Glutamatergic neuron (in vitro differentiated cells): ENCODE measurements at regions not wholly inside any gene's neighbourhood (a gene's known extent, or its start where the extent isn't known, plus 50 kb on each side); places are given as distances from the start of the nearest gene placed in this dataset.

Source experiments
- DNase-seq: peaks from one replicate; pipeline ENCODE4 v3.0.0; 2022
- H3K27ac Mint-ChIP-seq: one replicate; pipeline ENCODE4 v1.8.0; 2020; ENCODE audit warnings: mild to moderate bottlenecking, mixed read lengths, inconsistent platforms; ENCODE audit not compliant: unreplicated experiment
- H3K27me3 Mint-ChIP-seq: one replicate; pipeline ENCODE4 v1.8.0; 2020; ENCODE audit warnings: mild to moderate bottlenecking, moderate library complexity, mixed read lengths, inconsistent platforms; ENCODE audit not compliant: unreplicated experiment
- H3K36me3 Mint-ChIP-seq: one replicate; pipeline ENCODE4 v1.8.0; 2020; ENCODE audit warnings: mild to moderate bottlenecking, mixed read lengths, inconsistent platforms; ENCODE audit not compliant: unreplicated experiment
- H3K4me1 Mint-ChIP-seq: one replicate; pipeline ENCODE4 v1.8.0; 2020; ENCODE audit warnings: mild to moderate bottlenecking, low read depth, mixed read lengths, inconsistent platforms; ENCODE audit not compliant: unreplicated experiment
- H3K4me3 Mint-ChIP-seq: one replicate; pipeline ENCODE4 v1.8.0; 2020; ENCODE audit warnings: mild to moderate bottlenecking, mixed read lengths, inconsistent platforms; ENCODE audit not compliant: unreplicated experiment
- H3K9me3 Mint-ChIP-seq: one replicate; pipeline ENCODE4 v1.8.0; 2020; ENCODE audit warnings: mild to moderate bottlenecking, moderate library complexity, mixed read lengths, inconsistent platforms; ENCODE audit not compliant: unreplicated experiment
- TF ChIP-seq, protein P1 (sequence below): fragments of 200-600 bp; sonication (generic); IDR thresholded peaks from one replicate; pipeline ENCODE4 v1.5.0; 2021; ENCODE audit not compliant: partially characterized antibody, unreplicated experiment

DNA sequence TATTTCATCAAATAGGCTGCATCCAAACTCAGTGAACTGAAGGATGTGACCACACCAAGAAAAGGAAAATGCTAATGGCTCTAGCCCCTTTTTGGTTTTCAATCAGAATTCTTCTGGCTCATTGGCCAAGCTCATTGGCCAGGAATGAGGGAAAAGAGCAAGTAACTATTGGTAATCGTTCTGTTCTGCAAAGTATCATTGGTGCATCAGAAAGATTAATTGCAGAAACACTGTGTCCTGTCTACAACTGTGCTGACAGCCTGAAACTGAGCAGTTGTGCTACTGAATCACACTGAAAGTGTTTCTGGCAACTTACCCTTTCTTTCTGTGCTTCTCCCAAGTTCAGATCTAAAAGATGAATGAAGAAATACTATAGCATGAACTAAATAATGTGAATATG is 116.4 kb upstream of the ROBO2 start:
- TF ChIP-seq, protein P1, sequence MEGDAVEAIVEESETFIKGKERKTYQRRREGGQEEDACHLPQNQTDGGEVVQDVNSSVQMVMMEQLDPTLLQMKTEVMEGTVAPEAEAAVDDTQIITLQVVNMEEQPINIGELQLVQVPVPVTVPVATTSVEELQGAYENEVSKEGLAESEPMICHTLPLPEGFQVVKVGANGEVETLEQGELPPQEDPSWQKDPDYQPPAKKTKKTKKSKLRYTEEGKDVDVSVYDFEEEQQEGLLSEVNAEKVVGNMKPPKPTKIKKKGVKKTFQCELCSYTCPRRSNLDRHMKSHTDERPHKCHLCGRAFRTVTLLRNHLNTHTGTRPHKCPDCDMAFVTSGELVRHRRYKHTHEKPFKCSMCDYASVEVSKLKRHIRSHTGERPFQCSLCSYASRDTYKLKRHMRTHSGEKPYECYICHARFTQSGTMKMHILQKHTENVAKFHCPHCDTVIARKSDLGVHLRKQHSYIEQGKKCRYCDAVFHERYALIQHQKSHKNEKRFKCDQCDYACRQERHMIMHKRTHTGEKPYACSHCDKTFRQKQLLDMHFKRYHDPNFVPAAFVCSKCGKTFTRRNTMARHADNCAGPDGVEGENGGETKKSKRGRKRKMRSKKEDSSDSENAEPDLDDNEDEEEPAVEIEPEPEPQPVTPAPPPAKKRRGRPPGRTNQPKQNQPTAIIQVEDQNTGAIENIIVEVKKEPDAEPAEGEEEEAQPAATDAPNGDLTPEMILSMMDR: no peak
- H3K27ac Mint-ChIP-seq: no peak overlapping the region
- no peaks in the 10 kb centered on the region for H3K9me3 Mint-ChIP-seq
- peaks cover 4% of the 10 kb centered on the region for H3K4me1 Mint-ChIP-seq
- no peaks in the 10 kb centered on the region for H3K27me3 Mint-ChIP-seq
- no peak overlapping the region for H3K4me3 Mint-ChIP-seq
- no peaks in the 10 kb centered on the region for H3K36me3 Mint-ChIP-seq
- DNase-seq: no peak

GRCh38 chr3:76930712-76931111 is 109.2 kb upstream of the ROBO2 start:
- H3K27me3 Mint-ChIP-seq: no peaks in the 10 kb centered on the region
- peaks cover 4% of the 10 kb centered on the region for H3K4me1 Mint-ChIP-seq
- no peak overlapping the region for H3K4me3 Mint-ChIP-seq
- no peak overlapping the region for H3K27ac Mint-ChIP-seq
- TF ChIP-seq, protein P1: no peak
- DNase-seq: no peak
- no peaks in the 10 kb centered on the region for H3K36me3 Mint-ChIP-seq
- no peaks in the 10 kb centered on the region for H3K9me3 Mint-ChIP-seq

- DNase-seq: no peak
- Mint-ChIP-seq H3K27me3 (no peaks in the 10 kb centered on the region), H3K9me3 (no peaks in the 10 kb centered on the region), H3K4me1 (no peaks in the 10 kb centered on the region), H3K36me3 (no peaks in the 10 kb centered on the region), H3K4me3 (no peak overlapping the region), H3K27ac (no peak overlapping the region)
- TF ChIP-seq, protein P1: no peak
These were observed 106.7 kb upstream of the ROBO2 start for GRCh38 chr3:76933245-76933644.

DNA sequence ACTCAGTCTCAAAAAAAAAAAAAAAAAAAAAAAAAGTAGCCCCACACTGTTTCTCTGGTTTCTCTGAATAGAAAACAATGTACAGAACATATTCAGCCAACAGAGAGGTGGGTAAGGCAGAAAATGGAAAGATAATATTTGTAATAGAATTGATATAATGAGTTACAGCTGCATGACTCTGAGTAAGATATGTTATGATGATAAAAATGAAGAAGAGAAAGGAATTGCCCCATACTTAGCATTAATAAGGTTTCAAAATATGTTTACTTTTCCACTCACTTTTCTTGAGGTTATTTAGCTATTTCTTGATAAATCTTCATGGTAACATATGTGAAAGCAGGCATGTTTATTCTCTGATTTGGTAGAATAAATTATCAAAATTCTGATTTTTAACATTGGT is 100.9 kb upstream of the ROBO2 start:
- no peaks in the 10 kb centered on the region for H3K36me3 Mint-ChIP-seq
- H3K27ac Mint-ChIP-seq: no peak overlapping the region
- no peaks in the 10 kb centered on the region for H3K9me3 Mint-ChIP-seq
- H3K4me1 Mint-ChIP-seq: no peaks in the 10 kb centered on the region
- H3K4me3 Mint-ChIP-seq: no peak overlapping the region
- no peaks in the 10 kb centered on the region for H3K27me3 Mint-ChIP-seq
- DNase-seq: no peak
- TF ChIP-seq, protein P1: no peak

DNA sequence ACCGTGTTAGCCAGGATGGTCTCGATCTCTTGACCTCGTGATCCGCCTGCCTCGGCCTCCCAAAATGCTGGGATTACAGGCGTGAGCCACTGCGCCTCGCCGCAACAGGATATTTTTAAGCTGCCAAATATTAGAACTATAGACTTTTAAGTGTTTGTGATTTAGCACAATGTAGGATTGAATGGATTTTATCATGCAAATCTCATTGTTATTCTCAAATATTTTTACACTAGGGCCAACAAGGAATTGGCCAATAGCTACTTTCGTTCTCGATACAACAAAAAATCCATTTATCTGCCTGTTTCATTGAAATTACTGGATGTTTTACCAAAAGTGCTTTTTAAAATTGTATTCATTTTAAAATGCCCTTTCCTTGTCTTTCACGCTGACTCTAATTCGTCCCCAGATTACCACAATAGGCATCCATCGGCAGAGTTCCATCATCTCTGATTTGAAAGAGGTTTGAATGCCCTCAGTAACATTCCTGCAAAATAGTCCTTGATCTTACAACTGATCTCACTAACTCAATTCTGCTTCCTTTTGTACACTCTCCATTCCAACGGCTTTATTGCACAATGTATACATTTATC is 99.6 kb upstream of the ROBO2 start:
- Mint-ChIP-seq H3K27me3 (no peaks in the 10 kb centered on the region), H3K36me3 (no peaks in the 10 kb centered on the region), H3K27ac (no peak overlapping the region), H3K4me3 (no peak overlapping the region), H3K4me1 (no peaks in the 10 kb centered on the region), H3K9me3 (no peaks in the 10 kb centered on the region)
- no peak for DNase-seq
- TF ChIP-seq, protein P1: no peak
